ENCODE measurements at regions not wholly inside any gene's neighbourhood (a gene's known extent, or its start where the extent isn't known, plus 50 kb on each side); places are given as distances from the start of the nearest gene placed in this dataset.

- DNase-seq: no peak
These were observed 254.3 kb upstream of the FOXQ1 start for GRCh38 chr6:1057490-1058135.

GRCh38 chr6:1055015-1055921 is 256.6 kb upstream of the FOXQ1 start:
- DNase-seq: no peak

- no peak for DNase-seq
These were observed 257.3 kb upstream of the FOXQ1 start for GRCh38 chr6:1054653-1055014.

- no peak for DNase-seq
These were observed 258.3 kb upstream of the FOXQ1 start for GRCh38 chr6:1053586-1053985.

GRCh38 chr6:1052262-1052661 is 259.6 kb upstream of the FOXQ1 start:
- DNase-seq: no peak

GRCh38 chr6:1049900-1050299 is 262.0 kb upstream of the FOXQ1 start:
- no peak for DNase-seq

GRCh38 chr6:1049170-1049569 is 262.7 kb upstream of the FOXQ1 start:
- DNase-seq: no peak

GRCh38 chr6:1047981-1048541 is 263.8 kb upstream of the FOXQ1 start:
- DNase-seq: peak; percentile 70

GRCh38 chr6:1045239-1045638 is 266.7 kb upstream of the FOXQ1 start:
- DNase-seq: no peak

- DNase-seq: no peak
These were observed 267.7 kb upstream of the FOXQ1 start for GRCh38 chr6:1044040-1044836.

GRCh38 chr6:1043458-1043836 is 268.5 kb upstream of the FOXQ1 start:
- DNase-seq: no peak

- no peak for DNase-seq
These were observed 269.1 kb upstream of the FOXQ1 start for GRCh38 chr6:1042583-1043457.

GRCh38 chr6:1040393-1040792 is 271.5 kb upstream of the FOXQ1 start:
- DNase-seq: no peak

GRCh38 chr6:1039746-1040145 is 272.2 kb upstream of the FOXQ1 start:
- DNase-seq: no peak

GRCh38 chr6:1039191-1039590 is 272.7 kb upstream of the FOXQ1 start:
- DNase-seq: no peak

- DNase-seq: no peak
These were observed 274.3 kb upstream of the FOXQ1 start for GRCh38 chr6:1037430-1038202.

- no peak for DNase-seq
These were observed 276.5 kb upstream of the FOXQ1 start for GRCh38 chr6:1035401-1035800.

- no peak for DNase-seq
These were observed 280.2 kb upstream of the FOXQ1 start for GRCh38 chr6:1031720-1032119.

- DNase-seq: no peak
These were observed 282.8 kb upstream of the FOXQ1 start for GRCh38 chr6:1029141-1029540.

- no peak for DNase-seq
These were observed 283.2 kb upstream of the FOXQ1 start for GRCh38 chr6:1028723-1029122.

Data from tongue (tissue), 1 donor.